GM21381 (cell line): ENCODE measurements at regions not wholly inside any gene's neighbourhood (a gene's known extent, or its start where the extent isn't known, plus 50 kb on each side); places are given as distances from the start of the nearest gene placed in this dataset.
"Not testable (repeated sequence)": the region's sequence is repeated elsewhere in the genome, so short reads cannot be mapped to it uniquely, and the experiment has no call there.

Source experiments
- ATAC-seq: cut with Tn5 transposase; IDR thresholded peaks from one replicate; pipeline ENCODE4 v1.9.1; 2021; ENCODE audit warnings: mild to moderate bottlenecking, moderate library complexity; ENCODE audit not compliant: unreplicated experiment

DNA sequence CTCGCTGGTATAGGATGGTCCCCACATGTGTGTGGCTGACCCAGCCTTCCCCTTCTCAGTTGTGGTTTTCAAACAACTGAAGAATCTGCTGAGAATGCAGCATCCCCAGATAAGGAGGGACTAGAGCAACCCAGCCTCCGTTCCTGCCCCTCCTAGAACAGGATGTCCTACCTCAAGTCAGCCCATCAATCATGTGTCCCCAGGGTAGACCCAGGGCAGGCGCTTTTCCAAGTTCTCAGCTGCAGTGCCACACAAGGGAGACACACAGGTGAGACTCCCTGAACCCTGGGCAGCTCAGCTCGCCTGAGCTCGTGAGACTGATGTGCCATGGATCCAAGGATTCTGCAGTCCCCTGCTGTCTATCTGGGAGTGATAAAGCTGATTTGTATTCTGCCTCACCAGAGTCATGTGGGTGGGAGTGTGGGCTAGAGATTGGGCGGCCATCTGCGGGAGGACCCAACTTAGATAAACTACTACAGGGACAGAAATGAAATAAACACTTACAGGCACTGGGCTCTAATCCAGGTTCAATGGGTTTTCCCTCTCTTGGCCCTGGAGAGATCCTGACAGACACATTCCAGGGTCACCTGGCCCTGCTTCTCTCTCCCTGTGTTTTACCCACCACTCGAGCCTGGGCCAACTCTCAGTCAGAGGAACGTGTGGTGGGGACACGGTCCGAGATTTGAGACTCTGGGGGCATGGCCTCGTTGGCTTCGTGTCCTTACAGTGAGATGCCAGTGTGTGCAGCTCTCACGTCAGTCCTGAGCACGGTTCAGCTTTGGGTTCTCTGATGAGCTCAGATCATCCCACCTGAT, 303.5 kb upstream of the SFSWAP start:
- ATAC-seq, result no peak

GRCh38 chr12:131408036-131408365, 302.9 kb upstream of the SFSWAP start:
- ATAC-seq, result no peak

DNA sequence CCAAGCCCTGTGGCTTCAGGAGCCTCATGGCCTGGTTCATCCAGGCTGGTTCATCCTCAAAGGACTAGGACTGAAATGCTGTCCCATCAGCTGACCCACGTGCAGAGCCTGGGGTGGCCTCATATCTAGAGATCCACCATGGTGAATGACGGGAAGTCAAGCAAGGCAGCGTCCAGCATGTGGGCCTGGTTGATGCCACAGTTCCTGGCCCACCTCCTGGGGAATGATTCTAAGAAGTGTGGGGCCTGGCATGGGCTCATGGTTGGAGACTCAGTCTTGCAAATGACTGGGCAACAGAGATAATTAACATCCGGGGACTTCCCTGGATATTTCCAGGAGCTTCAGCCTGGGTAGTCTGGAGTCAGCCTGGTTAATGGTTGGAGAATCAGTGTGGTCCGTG, 302.4 kb upstream of the SFSWAP start:
- ATAC-seq, result no peak

- no peak for ATAC-seq
Observed at GRCh38 chr12:131409211-131409610, 301.7 kb upstream of the SFSWAP start.

DNA sequence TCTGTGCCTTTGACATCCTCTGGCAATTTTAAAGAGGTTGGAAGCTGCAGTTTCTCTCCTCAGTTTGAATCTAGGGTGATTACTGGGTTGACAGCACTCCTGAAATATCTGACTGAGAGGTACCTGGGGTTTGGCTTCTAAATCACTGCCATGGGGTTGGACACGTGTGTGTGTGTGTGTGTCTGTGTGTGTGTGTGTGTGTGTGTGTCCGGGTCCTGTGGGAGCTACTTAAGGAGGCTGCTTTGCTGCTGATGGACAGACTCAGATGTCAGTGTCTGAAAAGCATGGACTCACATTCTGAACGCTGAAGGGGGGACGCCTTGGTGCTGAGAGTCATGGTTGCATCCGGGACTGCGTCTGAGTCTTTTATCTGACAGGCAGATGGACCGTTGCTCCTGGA, 299.1 kb upstream of the SFSWAP start:
- not testable (repeated sequence) for ATAC-seq

GRCh38 chr12:131413006-131413405, 297.9 kb upstream of the SFSWAP start:
- ATAC-seq, result no peak

- no peak for ATAC-seq
Observed at GRCh38 chr12:131413471-131413870, 297.4 kb upstream of the SFSWAP start.

- not testable (repeated sequence) for ATAC-seq
Observed at GRCh38 chr12:131414155-131414922, 296.6 kb upstream of the SFSWAP start.

- ATAC-seq, result no peak
Observed at GRCh38 chr12:131415781-131416180, 295.1 kb upstream of the SFSWAP start.

GRCh38 chr12:131418121-131418520, 292.8 kb upstream of the SFSWAP start:
- ATAC-seq, result no peak

GRCh38 chr12:131418884-131419283, 292.0 kb upstream of the SFSWAP start:
- no peak for ATAC-seq

- no peak for ATAC-seq
Observed at GRCh38 chr12:131420867-131421447, 289.9 kb upstream of the SFSWAP start.

- ATAC-seq, result no peak
Observed at GRCh38 chr12:131421509-131422186, 289.2 kb upstream of the SFSWAP start.

DNA sequence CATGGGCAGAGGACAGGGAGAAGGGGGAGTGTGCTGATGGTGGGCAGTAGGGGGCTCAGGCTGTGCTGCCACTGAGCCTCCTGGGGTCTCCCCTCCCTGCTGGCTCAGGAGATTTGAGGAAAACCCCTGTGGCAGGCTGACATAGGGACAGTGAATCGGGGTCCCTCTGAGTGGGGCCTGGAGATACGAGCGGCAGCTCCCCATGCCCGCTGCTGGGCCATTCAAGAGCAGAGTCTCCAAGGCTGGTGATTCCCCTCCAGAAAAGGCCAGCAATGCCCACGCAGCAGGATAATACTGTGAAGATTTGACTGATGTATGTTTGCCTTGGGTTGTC, 288.7 kb upstream of the SFSWAP start:
- ATAC-seq, result no peak

DNA sequence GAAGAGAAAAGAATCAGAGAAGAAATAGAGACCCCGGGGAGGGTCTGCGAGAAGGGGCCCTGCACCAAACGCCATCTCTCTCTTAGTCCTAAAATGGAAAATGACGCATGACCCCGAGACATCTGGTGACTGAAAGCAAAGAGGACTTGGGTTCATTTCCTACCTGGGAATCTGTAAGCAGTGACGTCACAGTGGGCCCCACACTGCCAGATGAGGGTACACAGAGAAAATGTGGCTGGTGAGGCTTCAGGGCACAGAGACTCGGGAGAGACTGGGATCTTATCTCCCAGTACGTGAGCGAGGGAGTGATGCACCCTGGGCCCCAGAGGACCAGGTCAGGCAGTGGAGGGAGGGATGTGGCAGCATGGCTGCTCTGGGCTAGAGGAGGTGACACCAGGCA, 288.1 kb upstream of the SFSWAP start:
- ATAC-seq, result no peak

DNA sequence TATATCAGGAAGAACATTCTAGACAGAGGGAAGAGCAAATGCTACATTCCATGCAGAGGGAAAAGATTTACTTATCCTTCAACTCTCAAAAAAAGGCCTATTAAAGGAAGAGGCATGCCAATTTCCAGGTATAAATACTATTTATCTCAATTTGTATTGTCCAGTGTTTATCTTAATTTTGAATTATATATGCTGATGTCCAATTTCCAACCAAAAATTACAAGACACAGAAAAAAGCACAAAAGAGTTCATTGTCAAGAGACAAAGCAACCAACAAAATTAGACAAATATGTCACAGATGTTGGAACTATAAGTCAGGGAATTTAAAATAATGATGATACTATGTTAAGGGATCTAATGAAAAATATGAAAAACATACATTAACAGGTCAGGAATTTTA, 286.6 kb upstream of the SFSWAP start:
- ATAC-seq, result no peak

DNA sequence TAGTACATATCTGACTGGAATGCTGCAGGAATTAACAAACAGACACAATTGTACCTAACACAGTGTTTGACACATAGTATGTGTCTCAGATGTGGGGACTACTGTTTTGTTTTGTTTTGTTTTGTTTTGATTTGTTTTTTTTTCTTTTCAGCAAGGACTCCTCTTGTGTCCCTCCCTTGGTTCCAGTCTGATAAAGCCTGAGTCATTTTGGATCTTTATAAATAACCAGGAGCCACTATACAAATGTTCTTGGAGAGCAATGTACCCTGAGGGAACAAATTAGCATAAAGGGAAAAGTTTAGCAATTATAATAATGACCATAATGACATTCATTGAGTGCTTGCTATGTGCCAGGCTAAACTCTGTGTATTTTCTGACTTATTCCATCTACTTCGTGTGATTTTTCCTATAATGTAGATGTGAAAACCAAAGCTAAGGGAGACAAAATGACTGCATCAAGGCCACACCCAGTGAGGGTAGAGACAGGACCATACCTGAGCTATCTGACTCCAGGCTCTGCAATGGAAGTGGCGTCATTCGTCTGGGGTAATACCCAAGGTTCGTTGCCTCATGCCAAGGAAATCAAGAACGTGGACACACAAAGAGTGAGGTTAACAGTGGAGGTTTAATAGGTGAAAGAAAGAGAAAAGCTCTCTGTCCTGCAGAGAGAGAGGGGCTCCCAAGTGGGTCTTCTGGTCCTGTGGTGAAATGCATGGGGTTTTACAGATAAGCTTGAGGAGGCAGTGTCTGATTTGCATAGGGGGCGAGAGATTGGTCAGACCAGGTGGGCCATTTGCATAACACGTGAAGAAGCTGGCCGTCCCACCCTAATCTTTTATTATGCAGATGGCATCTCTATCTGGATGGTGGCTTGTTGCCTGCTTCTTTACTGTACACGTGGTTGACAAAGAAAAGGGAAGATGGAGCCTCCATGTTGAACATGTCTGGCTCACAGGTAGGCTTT, 285.5 kb upstream of the SFSWAP start:
- ATAC-seq, result no peak

DNA sequence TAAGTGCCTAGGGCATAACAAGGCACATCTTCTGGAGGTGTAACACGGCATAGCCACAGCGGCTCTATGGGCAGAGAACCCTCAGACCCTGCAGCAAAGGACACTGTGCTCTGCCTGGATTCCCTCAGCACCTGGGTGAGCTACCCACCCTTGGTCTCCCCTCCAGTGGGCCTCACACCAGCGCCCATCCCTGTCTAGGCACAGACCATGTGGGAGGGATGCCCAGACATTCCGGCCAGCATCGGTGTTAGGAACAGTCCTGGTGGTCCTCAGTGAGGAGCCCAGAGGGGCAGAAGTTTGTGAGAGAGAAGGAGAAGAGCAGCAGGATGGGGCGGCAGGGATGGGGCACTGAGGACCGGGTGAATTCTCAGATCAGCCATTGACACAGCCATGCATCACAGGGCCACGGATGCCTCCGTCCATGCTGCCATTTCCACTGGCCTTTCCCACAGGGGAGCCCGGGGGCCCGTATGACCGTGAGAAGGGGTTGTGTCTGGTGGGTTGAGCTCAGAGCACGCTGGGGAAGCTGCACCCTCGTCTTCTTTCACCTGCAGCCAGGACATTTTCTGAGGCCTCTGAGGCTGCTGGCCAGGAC, 282.7 kb upstream of the SFSWAP start:
- no peak for ATAC-seq

DNA sequence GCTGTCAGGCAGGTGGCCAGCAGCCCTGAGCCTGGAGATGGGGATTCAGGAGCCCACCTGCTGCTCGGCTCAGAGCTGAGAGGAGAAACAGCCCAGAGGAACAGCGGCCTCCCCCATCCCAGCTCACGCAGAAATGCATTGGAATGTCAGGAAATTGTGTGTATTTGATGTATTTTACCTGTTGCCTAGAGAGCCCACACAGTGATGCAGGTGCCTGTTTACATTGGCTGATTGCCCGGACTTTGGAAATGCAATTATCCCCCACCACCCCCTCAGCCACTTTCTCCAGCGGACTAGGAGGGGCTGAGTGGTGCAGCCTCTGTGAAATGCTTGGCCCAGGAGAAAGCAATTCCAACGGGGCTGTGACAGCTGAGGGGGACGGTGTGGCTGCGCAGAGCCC, 281.7 kb upstream of the SFSWAP start:
- not testable (repeated sequence) for ATAC-seq

DNA sequence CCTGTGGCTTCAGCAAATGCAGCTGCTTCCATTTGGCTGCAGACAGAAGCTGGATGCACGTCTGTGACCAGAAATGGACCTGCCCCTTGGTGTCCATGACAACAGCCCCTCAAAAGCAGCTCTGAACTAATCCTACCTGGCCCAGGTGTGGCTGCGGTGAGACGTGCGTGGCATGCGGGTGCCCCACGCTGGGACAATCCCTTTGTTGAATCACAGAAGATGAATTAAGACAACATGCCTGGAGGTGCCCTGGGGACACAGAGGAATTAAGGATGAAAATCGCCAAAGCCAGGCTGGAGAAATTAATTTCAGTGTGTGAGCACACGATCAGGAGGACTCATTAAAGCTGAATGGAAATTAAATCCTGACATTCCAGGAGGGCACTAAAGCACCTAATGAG, 281.2 kb upstream of the SFSWAP start:
- not testable (repeated sequence) for ATAC-seq
